ENCODE measurements at regions not wholly inside any gene's neighbourhood (a gene's known extent, or its start where the extent isn't known, plus 50 kb on each side); places are given as distances from the start of the nearest gene placed in this dataset.

- no peak for TF ChIP-seq POLR2A (IDR thresholded peaks at IDR 0.05)
- TF ChIP-seq CTCF (IDR thresholded peaks at IDR 0.05), result no peak
- TF ChIP-seq POLR2AphosphoS5 (IDR thresholded peaks at IDR 0.05), result no peak
Observed at GRCh38 chr3:107307205-107307604, 70.0 kb upstream of the CCDC54 start.

All from upper lobe of left lung (tissue), 4 donors.